CD4-positive, alpha-beta T cell (primary cell): ENCODE measurements at regions not wholly inside any gene's neighbourhood (a gene's known extent, or its start where the extent isn't known, plus 50 kb on each side); places are given as distances from the start of the nearest gene placed in this dataset.

ENCODE experiments used
- ATAC-seq: fragments of 200-7000 bp; cut with Tn5 transposase; one replicate; pipeline ENCODE4 v1.10.0; 2022; ENCODE audit warnings: mild to moderate bottlenecking; ENCODE audit not compliant: poor library complexity
- CTCF ChIA-PET: fragments of 350-600 bp; sonication (Branson Sonifier 250); formaldehyde crosslinking; loops from one replicate; lab custom pipeline; 2021; ENCODE audit warnings: antibody characterized with exemption, inconsistent platforms; lab: Charles Lee
- POLR2A ChIA-PET: fragments of 350-600 bp; sonication (Branson Sonifier 250); formaldehyde crosslinking; loops from one replicate; lab custom pipeline; 2021; ENCODE audit warnings: antibody characterized with exemption, inconsistent platforms; lab: Charles Lee
- DNase-seq, 14 experiments: peaks; one replicate each; pipeline ENCODE4 v3.0.0-alpha.2; 2013 to 2020; ENCODE audit warnings: mixed read lengths in 2 of 14
- H3K27ac ChIP-seq, 2 donors: one replicate each; pipeline versions ENCODE4 v1.5.1 to v1.7.0; 2013; ENCODE audit warnings: low read length in 2 of 2, low read depth in 1 of 2, mild to moderate bottlenecking in 1 of 2
- H3K27me3 ChIP-seq, 2 experiments: 1 replicate in 1 of 2; 2 replicates in 1 of 2; pipeline versions ENCODE4 v1.6.1 to v1.7.0; 2013; ENCODE audit warnings: low read length in 2 of 2, control low read depth in 1 of 2, mild to moderate bottlenecking in 1 of 2, moderate library complexity in 1 of 2; ENCODE audit not compliant: insufficient read depth in 2 of 2, control insufficient read depth in 1 of 2
- H3K36me3 ChIP-seq: one replicate; pipeline ENCODE4 v1.6.1; 2013; ENCODE audit warnings: low read length, control low read depth; ENCODE audit not compliant: insufficient read depth
- H3K4me1 ChIP-seq: one replicate; pipeline ENCODE4 v1.6.1; 2013; ENCODE audit warnings: low read length, control low read depth; ENCODE audit not compliant: insufficient read depth
- H3K4me3 ChIP-seq: one replicate; pipeline ENCODE4 v1.5.1; 2013; ENCODE audit warnings: mild to moderate bottlenecking, low read length, moderate library complexity
- H3K9me3 ChIP-seq, 2 experiments: 1 replicate in 1 of 2; 2 replicates in 1 of 2; pipeline versions ENCODE4 v1.6.1 to v1.7.0; 2013; ENCODE audit warnings: low read length in 2 of 2, mild to moderate bottlenecking in 2 of 2, control low read depth in 1 of 2, moderate library complexity in 1 of 2; ENCODE audit not compliant: control insufficient read depth in 1 of 2, insufficient read depth in 1 of 2
- H3K27ac Mint-ChIP-seq: one replicate; pipeline ENCODE4 v1.8.0; 2020; ENCODE audit warnings: mixed read lengths
- H3K27me3 Mint-ChIP-seq: one replicate; pipeline ENCODE4 v1.8.0; 2021; ENCODE audit warnings: mixed read lengths
- H3K36me3 Mint-ChIP-seq: one replicate; pipeline ENCODE4 v1.8.0; 2021; ENCODE audit warnings: low read depth, mixed read lengths
- H3K4me1 Mint-ChIP-seq: one replicate; pipeline ENCODE4 v1.8.0; 2021; ENCODE audit warnings: low read depth, mixed read lengths
- H3K4me3 Mint-ChIP-seq: one replicate; pipeline ENCODE4 v1.8.0; 2020; ENCODE audit warnings: mild to moderate bottlenecking, mixed read lengths
- H3K9me3 Mint-ChIP-seq: one replicate; pipeline ENCODE4 v1.8.0; 2020; ENCODE audit warnings: mixed read lengths
- intact Hi-C, 2 experiments: fragments of 100-400 bp; cut with DNase I in 1 of 2; cut with micrococcal nuclease in 1 of 2; formaldehyde crosslinking; loops; one replicate each; pipeline versions ENCODE4 v1.15.1 to v1.9.0; 2023 to 2025; cut with DNase I, micrococcal nuclease
- TF ChIP-seq, protein P1 (sequence below): fragments of 200-600 bp; IDR thresholded peaks from one replicate; pipeline ENCODE4 v1.8.0; 2022; ENCODE audit warnings: antibody characterized with exemption, mild to moderate bottlenecking

DNA sequence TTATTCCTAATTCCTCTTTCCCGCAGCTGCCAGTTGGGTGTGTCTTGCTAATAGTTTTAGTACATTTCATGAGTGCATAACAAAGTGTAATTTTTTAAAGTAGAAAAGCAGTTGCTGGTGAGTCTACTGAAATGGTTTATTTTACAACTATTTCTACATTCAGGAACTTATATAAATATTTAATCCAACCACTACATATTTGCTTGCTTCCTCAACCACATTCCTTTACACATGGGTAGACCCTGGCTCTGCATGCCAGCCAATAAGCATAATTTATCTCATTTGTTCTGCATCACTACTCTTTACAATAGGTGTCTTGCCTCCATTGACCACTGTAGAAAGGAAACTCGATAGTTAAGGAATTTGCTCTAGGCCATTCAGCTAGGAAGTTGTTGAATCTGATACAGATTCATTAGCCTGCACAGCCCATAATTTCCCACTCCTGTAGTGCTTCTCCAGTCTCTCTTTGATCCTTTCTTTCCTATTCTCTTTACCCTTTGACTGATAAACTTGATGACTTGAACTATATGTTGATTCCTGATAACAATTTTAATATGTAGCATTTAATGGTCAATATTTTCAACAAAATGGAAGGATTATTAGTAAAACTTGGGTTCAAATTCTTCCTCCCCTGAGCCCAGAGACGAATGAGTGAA is 342.5 kb upstream of the ACTBL2 start:
- intact Hi-C loops, result no loop called here
- H3K4me1 ChIP-seq, result no peaks in the 10 kb centered on the region

DNA sequence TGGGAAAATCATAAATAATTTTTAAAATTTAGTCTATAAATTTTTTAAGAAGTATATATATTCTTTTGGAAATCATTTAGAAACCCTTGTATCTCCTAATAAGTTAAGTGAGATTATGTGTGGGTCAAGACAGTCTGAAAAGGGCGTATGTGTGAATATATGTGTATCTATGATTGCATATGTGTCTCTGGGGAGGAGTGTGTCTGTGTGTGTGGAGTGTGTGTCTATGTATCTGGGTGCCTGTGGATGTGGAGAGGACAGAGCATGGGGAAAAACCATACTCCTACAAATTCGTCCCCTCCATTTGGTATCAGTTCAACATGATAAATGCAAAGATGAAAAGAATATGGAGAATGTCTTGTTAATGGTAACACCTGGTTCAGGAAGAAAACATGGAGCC is 342.0 kb upstream of the ACTBL2 start:
- Histone ChIP-seq H3K27ac (no peak overlapping the region), H3K27me3 (no peaks in the 10 kb centered on the region), H3K4me3 (no peak overlapping the region), H3K4me1 (no peaks in the 10 kb centered on the region), H3K9me3 (no peaks in the 10 kb centered on the region), H3K36me3 (no peaks in the 10 kb centered on the region)
- CTCF ChIA-PET, result no interaction called here
- Mint-ChIP-seq H3K36me3 (no peaks in the 10 kb centered on the region), H3K9me3 (no peaks in the 10 kb centered on the region), H3K4me3 (no peak overlapping the region), H3K27ac (no peak overlapping the region), H3K4me1 (no peaks in the 10 kb centered on the region), H3K27me3 (no peaks in the 10 kb centered on the region)
- POLR2A ChIA-PET, result no interaction called here
- DNase-seq (no peak), ATAC-seq (no peak)
- TF ChIP-seq, protein P1, sequence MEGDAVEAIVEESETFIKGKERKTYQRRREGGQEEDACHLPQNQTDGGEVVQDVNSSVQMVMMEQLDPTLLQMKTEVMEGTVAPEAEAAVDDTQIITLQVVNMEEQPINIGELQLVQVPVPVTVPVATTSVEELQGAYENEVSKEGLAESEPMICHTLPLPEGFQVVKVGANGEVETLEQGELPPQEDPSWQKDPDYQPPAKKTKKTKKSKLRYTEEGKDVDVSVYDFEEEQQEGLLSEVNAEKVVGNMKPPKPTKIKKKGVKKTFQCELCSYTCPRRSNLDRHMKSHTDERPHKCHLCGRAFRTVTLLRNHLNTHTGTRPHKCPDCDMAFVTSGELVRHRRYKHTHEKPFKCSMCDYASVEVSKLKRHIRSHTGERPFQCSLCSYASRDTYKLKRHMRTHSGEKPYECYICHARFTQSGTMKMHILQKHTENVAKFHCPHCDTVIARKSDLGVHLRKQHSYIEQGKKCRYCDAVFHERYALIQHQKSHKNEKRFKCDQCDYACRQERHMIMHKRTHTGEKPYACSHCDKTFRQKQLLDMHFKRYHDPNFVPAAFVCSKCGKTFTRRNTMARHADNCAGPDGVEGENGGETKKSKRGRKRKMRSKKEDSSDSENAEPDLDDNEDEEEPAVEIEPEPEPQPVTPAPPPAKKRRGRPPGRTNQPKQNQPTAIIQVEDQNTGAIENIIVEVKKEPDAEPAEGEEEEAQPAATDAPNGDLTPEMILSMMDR, result no peak
- intact Hi-C loops, result no loop called here

More for the DNA sequence above, 342.5 kb upstream of the ACTBL2 start:
- no peaks in the 10 kb centered on the region for H3K36me3 Mint-ChIP-seq
- H3K9me3 Mint-ChIP-seq, result no peaks in the 10 kb centered on the region
- TF ChIP-seq, protein P1, result no peak
- ATAC-seq (no peak), DNase-seq (no peak)
- no peak overlapping the region for H3K27ac ChIP-seq
- no peaks in the 10 kb centered on the region for H3K27me3 Mint-ChIP-seq
- POLR2A ChIA-PET, result no interaction called here
- CTCF ChIA-PET, result no interaction called here
- H3K4me1 Mint-ChIP-seq, result no peaks in the 10 kb centered on the region
- H3K4me3 Mint-ChIP-seq, result no peak overlapping the region
- H3K9me3 ChIP-seq, result no peaks in the 10 kb centered on the region
- no peak overlapping the region for H3K27ac Mint-ChIP-seq
- H3K4me3 ChIP-seq, result no peak overlapping the region
- H3K27me3 ChIP-seq, result no peaks in the 10 kb centered on the region
- no peaks in the 10 kb centered on the region for H3K36me3 ChIP-seq

DNA sequence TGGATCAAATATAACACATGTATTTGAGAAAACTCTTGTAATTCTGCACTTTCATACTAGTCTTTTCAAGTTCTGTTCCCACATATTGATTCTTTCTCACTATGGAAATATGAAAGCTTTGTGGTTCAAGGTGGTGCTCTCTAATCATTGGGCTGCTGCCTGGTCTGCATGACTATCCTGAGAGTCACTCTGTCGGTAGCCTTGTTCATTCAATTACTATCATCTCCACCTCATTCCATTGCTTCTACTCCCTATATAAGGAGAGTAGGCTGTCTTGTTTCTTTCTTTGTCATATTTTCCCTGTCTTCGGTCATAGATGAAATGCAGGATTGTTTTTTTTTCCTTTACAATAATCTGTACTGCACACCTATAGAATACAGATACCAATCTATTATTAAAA is 341.4 kb upstream of the ACTBL2 start:
- Mint-ChIP-seq H3K4me3 (no peak overlapping the region), H3K27me3 (no peaks in the 10 kb centered on the region), H3K27ac (no peak overlapping the region), H3K4me1 (no peaks in the 10 kb centered on the region), H3K36me3 (no peaks in the 10 kb centered on the region), H3K9me3 (no peaks in the 10 kb centered on the region)
- Histone ChIP-seq H3K4me3 (no peak overlapping the region), H3K36me3 (no peaks in the 10 kb centered on the region), H3K4me1 (no peaks in the 10 kb centered on the region), H3K9me3 (no peaks in the 10 kb centered on the region), H3K27me3 (no peaks in the 10 kb centered on the region), H3K27ac (no peak overlapping the region)
- CTCF ChIA-PET, result no interaction called here
- ATAC-seq (no peak), DNase-seq (no peak)
- TF ChIP-seq, protein P1, result no peak
- POLR2A ChIA-PET, result no interaction called here
- intact Hi-C loops, result no loop called here
